GM13977 (cell line): ENCODE measurements at regions not wholly inside any gene's neighbourhood (a gene's known extent, or its start where the extent isn't known, plus 50 kb on each side); places are given as distances from the start of the nearest gene placed in this dataset.

ENCODE experiments used
- DNase-seq: peaks from one replicate; pipeline ENCODE4 v3.0.0; 2012; ENCODE audit warnings: low spot score
- CTCF ChIP-seq: IDR thresholded peaks from 2 replicates; pipeline ENCODE4 v1.5.1; 2012; ENCODE audit warnings: mild to moderate bottlenecking, control low read depth; ENCODE audit not compliant: insufficient read depth; ENCODE audit errors: extremely low read depth, missing control alignments
- in situ Hi-C: fragments of 300-500 bp; cut with MboI; formaldehyde crosslinking; loops from one replicate; pipeline ENCODE4 v1.12.0; 2022; ENCODE audit warnings: low sequenced_read_pairs, low pct_unique_long_range_greater_than_20kb, mixed read lengths, inconsistent platforms; ENCODE audit not compliant: unreplicated experiment

- no peak for DNase-seq
- in situ Hi-C loops, result no loop called here
Measured at GRCh38 chr2:239864247-239865058, 160.7 kb downstream of the NDUFA10 start.

GRCh38 chr2:239862613-239863012 is 162.5 kb downstream of the NDUFA10 start:
- in situ Hi-C loops, result no loop called here
- TF ChIP-seq CTCF, result no peak
- DNase-seq, result no peak

More at GRCh38 chr2:239864247-239865058, 160.7 kb downstream of the NDUFA10 start:
- TF ChIP-seq CTCF, result no peak

- in situ Hi-C loops, result no loop called here
- TF ChIP-seq CTCF, result no peak
- no peak for DNase-seq
Measured at GRCh38 chr2:239858179-239858578, 167.0 kb downstream of the NDUFA10 start.

- TF ChIP-seq CTCF, result no peak
- in situ Hi-C loops, result no loop called here
- DNase-seq, result no peak
Measured at GRCh38 chr2:239857591-239857990, 167.6 kb downstream of the NDUFA10 start.

GRCh38 chr2:239856620-239857285 is 168.4 kb downstream of the NDUFA10 start:
- no peak for TF ChIP-seq CTCF
- in situ Hi-C loops, result no loop called here
- no peak for DNase-seq

GRCh38 chr2:239855863-239856587 is 169.1 kb downstream of the NDUFA10 start:
- no peak for DNase-seq
- TF ChIP-seq CTCF, result no peak
- in situ Hi-C loops, result no loop called here
